ENCODE measurements at regions not wholly inside any gene's neighbourhood (a gene's known extent, or its start where the extent isn't known, plus 50 kb on each side); places are given as distances from the start of the nearest gene placed in this dataset.

GRCh38 chr16:24652803-24653202 lies 76.6 kb upstream of the TNRC6A start:
- no peak for TF ChIP-seq POLR2AphosphoS5 (IDR thresholded peaks at IDR 0.05; ENCODE audit: insufficient read depth, low read depth, low read length)
- TF ChIP-seq MYC (IDR thresholded peaks at IDR 0.05; ENCODE audit: low read depth, low read length): no peak
- no peak for TF ChIP-seq CTCF (IDR thresholded peaks at IDR 0.05; ENCODE audit: extremely low read depth in 1 of 2, insufficient read depth in 1 of 2, low read depth in 1 of 2, low read length in 2 of 2)
- no peak for TF ChIP-seq POLR2A (IDR thresholded peaks at IDR 0.05; ENCODE audit: low read depth, low read length)
- TF ChIP-seq FOS (IDR thresholded peaks at IDR 0.05; ENCODE audit: borderline replicate concordance, insufficient read depth, low read length): no peak
